ENCODE measurements at regions not wholly inside any gene's neighbourhood (a gene's known extent, or its start where the extent isn't known, plus 50 kb on each side); places are given as distances from the start of the nearest gene placed in this dataset.

GRCh38 chr2:64754570-64754969 is 100.9 kb upstream of the SERTAD2 start:
- intact Hi-C loops (cut with micrococcal nuclease) = no loop called here
- no TSS peak for BruUV-seq (replicated peaks)
- H2AFZ ChIP-seq (ENCODE audit: low read length) = no peak overlapping the region

GRCh38 chr2:64757126-64757525 is 103.4 kb upstream of the SERTAD2 start:
- no TSS peak for BruUV-seq (replicated peaks)
- TF ChIP-seq CTCF (conservative IDR thresholded peaks at IDR 0.05; ENCODE audit: low read depth, low read length) (no peak), EZH2 (IDR thresholded peaks at IDR 0.05; ENCODE audit: low read length, unreplicated experiment) (no peak), EZH2phosphoT487 (IDR thresholded peaks at IDR 0.05; ENCODE audit: borderline replicate concordance, low read length) (no peak)
- no peaks in the 10 kb centered on the region for H3K9me2 ChIP-seq (replicated peaks; ENCODE audit: low read length)
- no peak overlapping the region for H3K4me3 ChIP-seq (ENCODE audit: low read length)
- no peak overlapping the region for H3K4me2 ChIP-seq (ENCODE audit: low read length)
- H3F3A ChIP-seq (ENCODE audit: low read length, unreplicated experiment) = no peaks in the 10 kb centered on the region
- H3K4me1 ChIP-seq (ENCODE audit: insufficient read depth, low read length) = peaks cover 8% of the 10 kb centered on the region
- ATAC-seq = no peak
- no peaks in the 10 kb centered on the region for H4K20me1 ChIP-seq (ENCODE audit: low read length)
- no peak overlapping the region for H3K9ac ChIP-seq (ENCODE audit: low read length)
- no peaks in the 10 kb centered on the region for H3K36me3 ChIP-seq (ENCODE audit: low read depth, low read length)
- no peaks in the 10 kb centered on the region for H3K79me2 ChIP-seq (ENCODE audit: low read length)
- no peak overlapping the region for H3K27ac ChIP-seq (ENCODE audit: low read length)
- CTCF ChIA-PET = no interaction called here
- H2AFZ ChIP-seq (ENCODE audit: low read length) = no peak overlapping the region
- no peaks in the 10 kb centered on the region for H3K27me3 ChIP-seq (ENCODE audit: low read length)
- intact Hi-C loops (cut with micrococcal nuclease) = no loop called here
- no peaks in the 10 kb centered on the region for H3K9me3 ChIP-seq (ENCODE audit: low read length)
- DNase-seq = no peak
- POLR2A ChIA-PET (ENCODE audit: unreplicated experiment) = no interaction called here

More at GRCh38 chr2:64754570-64754969, 100.9 kb upstream of the SERTAD2 start:
- TF ChIP-seq EZH2 (IDR thresholded peaks at IDR 0.05; ENCODE audit: low read length, unreplicated experiment) = no peak
- no peak for TF ChIP-seq EZH2phosphoT487 (IDR thresholded peaks at IDR 0.05; ENCODE audit: borderline replicate concordance, low read length)
- no peak for TF ChIP-seq CTCF (conservative IDR thresholded peaks at IDR 0.05; ENCODE audit: low read depth, low read length)
- DNase-seq (no peak), ATAC-seq (no peak)
- Histone ChIP-seq H3K27me3 (ENCODE audit: low read length) (no peaks in the 10 kb centered on the region), H3F3A (ENCODE audit: low read length, unreplicated experiment) (no peaks in the 10 kb centered on the region), H3K4me1 (ENCODE audit: insufficient read depth, low read length) (peaks cover 11% of the 10 kb centered on the region), H3K79me2 (ENCODE audit: low read length) (peaks cover 7% of the 10 kb centered on the region), H3K4me2 (ENCODE audit: low read length) (no peak overlapping the region), H3K4me3 (ENCODE audit: low read length) (no peak overlapping the region), H3K36me3 (ENCODE audit: low read depth, low read length) (no peaks in the 10 kb centered on the region), H3K27ac (ENCODE audit: low read length) (no peak overlapping the region), H3K9ac (ENCODE audit: low read length) (no peak overlapping the region), H3K9me3 (ENCODE audit: low read length) (no peaks in the 10 kb centered on the region), H4K20me1 (ENCODE audit: low read length) (no peaks in the 10 kb centered on the region), H3K9me2 (replicated peaks; ENCODE audit: low read length) (no peaks in the 10 kb centered on the region)
- POLR2A ChIA-PET (ENCODE audit: unreplicated experiment) = no interaction called here
- CTCF ChIA-PET = no interaction called here

- intact Hi-C loops (cut with micrococcal nuclease) = no loop called here
- no peaks in the 10 kb centered on the region for H3K9me2 ChIP-seq (replicated peaks; ENCODE audit: low read length)
- BruUV-seq (replicated peaks) = no TSS peak
- no peak for TF ChIP-seq EZH2 (IDR thresholded peaks at IDR 0.05; ENCODE audit: low read length, unreplicated experiment)
- no peak for TF ChIP-seq CTCF (conservative IDR thresholded peaks at IDR 0.05; ENCODE audit: low read depth, low read length)
- TF ChIP-seq EZH2phosphoT487 (IDR thresholded peaks at IDR 0.05; ENCODE audit: borderline replicate concordance, low read length) = no peak
- H3K4me2 ChIP-seq (ENCODE audit: low read length) = no peak overlapping the region
- no peaks in the 10 kb centered on the region for H3K9me3 ChIP-seq (ENCODE audit: low read length)
- H4K20me1 ChIP-seq (ENCODE audit: low read length) = no peaks in the 10 kb centered on the region
- no peaks in the 10 kb centered on the region for H3K79me2 ChIP-seq (ENCODE audit: low read length)
- POLR2A ChIA-PET (ENCODE audit: unreplicated experiment) = no interaction called here
- H3K4me1 ChIP-seq (ENCODE audit: insufficient read depth, low read length) = no peaks in the 10 kb centered on the region
- CTCF ChIA-PET = no interaction called here
- H3K27me3 ChIP-seq (ENCODE audit: low read length) = no peaks in the 10 kb centered on the region
- no peak overlapping the region for H2AFZ ChIP-seq (ENCODE audit: low read length)
- H3K36me3 ChIP-seq (ENCODE audit: low read depth, low read length) = no peaks in the 10 kb centered on the region
- no peak for ATAC-seq
- no peak overlapping the region for H3K4me3 ChIP-seq (ENCODE audit: low read length)
- H3F3A ChIP-seq (ENCODE audit: low read length, unreplicated experiment) = no peaks in the 10 kb centered on the region
- no peak overlapping the region for H3K9ac ChIP-seq (ENCODE audit: low read length)
- no peak overlapping the region for H3K27ac ChIP-seq (ENCODE audit: low read length)
- no peak for DNase-seq
These were observed 106.4 kb upstream of the SERTAD2 start for GRCh38 chr2:64760128-64760527.

Data from PC-3 (cell line).